NCI-H2196 treated with DMSO at 0.1 percent for 48 hours (cell line): ENCODE measurements at regions not wholly inside any gene's neighbourhood (a gene's known extent, or its start where the extent isn't known, plus 50 kb on each side); places are given as distances from the start of the nearest gene placed in this dataset.

ENCODE experiments used
- DNase-seq: peaks from one replicate; lab custom pipeline; 2025; ENCODE audit not compliant: unreplicated experiment; lab: John Stamatoyannopoulos, UW

GRCh38 chr5:114018186-114018585, 343.7 kb upstream of the KCNN2 start:
- no peak for DNase-seq

- no peak for DNase-seq
These were observed 323.1 kb upstream of the KCNN2 start for GRCh38 chr5:114038756-114039155.

- no peak for DNase-seq
These were observed 311.8 kb upstream of the KCNN2 start for GRCh38 chr5:114050087-114050486.

GRCh38 chr5:114053372-114053771, 308.5 kb upstream of the KCNN2 start:
- DNase-seq, result no peak

- DNase-seq, result no peak
These were observed 307.3 kb upstream of the KCNN2 start for GRCh38 chr5:114054594-114054993.

- DNase-seq, result no peak
These were observed 306.3 kb upstream of the KCNN2 start for GRCh38 chr5:114055318-114056184.

- DNase-seq, result no peak
These were observed 305.7 kb upstream of the KCNN2 start for GRCh38 chr5:114056185-114056538.

- DNase-seq, result no peak
These were observed 301.0 kb upstream of the KCNN2 start for GRCh38 chr5:114060866-114061265.

GRCh38 chr5:114062932-114063867, 298.7 kb upstream of the KCNN2 start:
- DNase-seq, result no peak

GRCh38 chr5:114065912-114066311, 296.0 kb upstream of the KCNN2 start:
- no peak for DNase-seq

- no peak for DNase-seq
These were observed 291.7 kb upstream of the KCNN2 start for GRCh38 chr5:114070093-114070722.

GRCh38 chr5:114089259-114089658, 272.6 kb upstream of the KCNN2 start:
- DNase-seq, result no peak

GRCh38 chr5:114097570-114097969, 264.3 kb upstream of the KCNN2 start:
- DNase-seq, result no peak

- no peak for DNase-seq
These were observed 262.7 kb upstream of the KCNN2 start for GRCh38 chr5:114099161-114099560.

- no peak for DNase-seq
These were observed 260.7 kb upstream of the KCNN2 start for GRCh38 chr5:114101153-114101552.

GRCh38 chr5:114113604-114114003, 248.3 kb upstream of the KCNN2 start:
- DNase-seq, result no peak

- no peak for DNase-seq
These were observed 244.9 kb upstream of the KCNN2 start for GRCh38 chr5:114116981-114117380.

GRCh38 chr5:114118511-114118910, 243.4 kb upstream of the KCNN2 start:
- no peak for DNase-seq

GRCh38 chr5:114120166-114120565, 241.7 kb upstream of the KCNN2 start:
- DNase-seq, result no peak

- DNase-seq, result no peak
These were observed 239.0 kb upstream of the KCNN2 start for GRCh38 chr5:114122852-114123251.

- DNase-seq, result no peak
These were observed 238.2 kb upstream of the KCNN2 start for GRCh38 chr5:114123654-114124053.

GRCh38 chr5:114146398-114146797, 215.5 kb upstream of the KCNN2 start:
- no peak for DNase-seq
